PC-9 (cell line): ENCODE measurements at regions not wholly inside any gene's neighbourhood (a gene's known extent, or its start where the extent isn't known, plus 50 kb on each side); places are given as distances from the start of the nearest gene placed in this dataset.

Experiments used
- BruUV-seq: library from RNA; stranded (reverse); fragments of 400-500 nt; replicated peaks from 2 replicates; lab custom pipeline; 2021; lab: Mats Ljungman, UMichigan
- CTCF ChIA-PET: fragments of 300-600 bp; sonication (Branson Sonifier 250); formaldehyde crosslinking; loops from one replicate; lab custom pipeline; 2022; ENCODE audit warnings: antibody characterized with exemption; lab: Charles Lee
- POLR2A ChIA-PET: fragments of 300-600 bp; sonication (Branson Sonifier 250); formaldehyde crosslinking; loops from one replicate; lab custom pipeline; 2022; ENCODE audit warnings: antibody characterized with exemption; ENCODE audit not compliant: unreplicated experiment; lab: Charles Lee
- DNase-seq, 2 experiments: peaks; one replicate each; pipeline versions ENCODE4 v3.0.0 to v3.0.0-alpha.2; 2015 to 2022; ENCODE audit warnings: mixed read lengths in 1 of 2
- H2AFZ ChIP-seq: fragments of 200-600 bp; sonication (generic); 2 replicates; pipeline ENCODE4 v1.8.1; 2017; ENCODE audit warnings: antibody characterized with exemption
- H3F3A ChIP-seq: fragments of 200-600 bp; sonication (generic); 2 replicates; pipeline ENCODE4 v1.8.1; 2017; ENCODE audit warnings: antibody characterized with exemption, mild to moderate bottlenecking, low read depth; ENCODE audit not compliant: insufficient read depth
- H3K27ac ChIP-seq: fragments of 200-600 bp; sonication (generic); 2 replicates; pipeline ENCODE4 v1.6.1; 2016; ENCODE audit warnings: mixed run types
- H3K27me3 ChIP-seq: fragments of 200-600 bp; sonication (generic); 2 replicates; pipeline ENCODE4 v1.6.1; 2016; ENCODE audit warnings: low read depth, mixed run types; ENCODE audit not compliant: insufficient read depth
- H3K36me3 ChIP-seq: fragments of 200-600 bp; sonication (generic); 2 replicates; pipeline ENCODE4 v1.6.1; 2016; ENCODE audit warnings: low read depth, mixed run types
- H3K4me1 ChIP-seq: fragments of 200-600 bp; sonication (generic); replicated peaks from 2 replicates; pipeline ENCODE4 v1.6.1; 2016; ENCODE audit warnings: mixed run types; ENCODE audit not compliant: insufficient read depth
- H3K4me2 ChIP-seq: fragments of 200-600 bp; sonication (generic); 2 replicates; pipeline ENCODE4 v1.6.1; 2017; ENCODE audit warnings: mixed run types
- H3K4me3 ChIP-seq: fragments of 200-600 bp; sonication (generic); 2 replicates; pipeline ENCODE4 v1.6.1; 2016; ENCODE audit warnings: mixed run types
- H3K79me2 ChIP-seq: fragments of 200-600 bp; sonication (generic); 2 replicates; pipeline ENCODE4 v1.6.1; 2017; ENCODE audit warnings: low read depth, mixed run types
- H3K9me2 ChIP-seq: fragments of 200-600 bp; sonication (generic); 2 replicates; pipeline ENCODE4 v1.8.1; 2017; ENCODE audit warnings: mild to moderate bottlenecking; ENCODE audit not compliant: insufficient read depth
- H3K9me3 ChIP-seq: fragments of 200-600 bp; sonication (generic); 2 replicates; pipeline ENCODE4 v1.8.1; 2016; ENCODE audit warnings: low read depth; ENCODE audit not compliant: insufficient read depth
- H4K20me1 ChIP-seq: fragments of 200-600 bp; sonication (generic); 2 replicates; pipeline ENCODE4 v1.8.1; 2017; ENCODE audit not compliant: insufficient read depth
- EZH2 ChIP-seq: fragments of 200-600 bp; sonication (generic); IDR thresholded peaks from 2 replicates; pipeline ENCODE4 v1.8.0; 2017; ENCODE audit warnings: antibody characterized with exemption, low read depth
- intact Hi-C: fragments of 100-400 bp; cut with micrococcal nuclease; formaldehyde crosslinking; loops from one replicate; pipeline ENCODE4 v1.10.0; 2022; ENCODE audit not compliant: unreplicated experiment
- TF ChIP-seq, protein P1 (sequence below): fragments of 200-600 bp; sonication (generic); conservative IDR thresholded peaks from 2 replicates; pipeline ENCODE4 v1.6.1; 2017; ENCODE audit warnings: mixed run types, antibody characterized with exemption, mild to moderate bottlenecking, moderate library complexity

GRCh38 chr3:99499235-99500158 is 138.9 kb upstream of the COL8A1 start:
- no peak overlapping the region for H3K4me2 ChIP-seq
- H3K9me2 ChIP-seq = no peaks in the 10 kb centered on the region
- H3K36me3 ChIP-seq = no peaks in the 10 kb centered on the region
- DNase-seq = peak; percentile 46 to 48
- ChIA-PET POLR2A (interaction anchor here (0.7 kb wide), 1 partner anchor 30 kb away, joined by 3 read pairs; no protein-coding TSS in a partner anchor), CTCF (interaction anchor here (0.6 to 1.0 kb wide), 8 partner anchors 14 to 1332 kb away, joined by 3 to 21 read pairs (median 3); no protein-coding TSS in a partner anchor)
- intact Hi-C loops = loop anchor here (1.0 to 5.0 kb wide), 5 partner anchors 139 to 308 kb away; partner anchors contain the start of gene COL8A1
- TF ChIP-seq, protein P1, sequence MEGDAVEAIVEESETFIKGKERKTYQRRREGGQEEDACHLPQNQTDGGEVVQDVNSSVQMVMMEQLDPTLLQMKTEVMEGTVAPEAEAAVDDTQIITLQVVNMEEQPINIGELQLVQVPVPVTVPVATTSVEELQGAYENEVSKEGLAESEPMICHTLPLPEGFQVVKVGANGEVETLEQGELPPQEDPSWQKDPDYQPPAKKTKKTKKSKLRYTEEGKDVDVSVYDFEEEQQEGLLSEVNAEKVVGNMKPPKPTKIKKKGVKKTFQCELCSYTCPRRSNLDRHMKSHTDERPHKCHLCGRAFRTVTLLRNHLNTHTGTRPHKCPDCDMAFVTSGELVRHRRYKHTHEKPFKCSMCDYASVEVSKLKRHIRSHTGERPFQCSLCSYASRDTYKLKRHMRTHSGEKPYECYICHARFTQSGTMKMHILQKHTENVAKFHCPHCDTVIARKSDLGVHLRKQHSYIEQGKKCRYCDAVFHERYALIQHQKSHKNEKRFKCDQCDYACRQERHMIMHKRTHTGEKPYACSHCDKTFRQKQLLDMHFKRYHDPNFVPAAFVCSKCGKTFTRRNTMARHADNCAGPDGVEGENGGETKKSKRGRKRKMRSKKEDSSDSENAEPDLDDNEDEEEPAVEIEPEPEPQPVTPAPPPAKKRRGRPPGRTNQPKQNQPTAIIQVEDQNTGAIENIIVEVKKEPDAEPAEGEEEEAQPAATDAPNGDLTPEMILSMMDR = peak; percentile 86
- no peak for TF ChIP-seq EZH2
- no peaks in the 10 kb centered on the region for H3K27me3 ChIP-seq
- H3K27ac ChIP-seq = no peak overlapping the region
- no peak overlapping the region for H2AFZ ChIP-seq
- no peaks in the 10 kb centered on the region for H3F3A ChIP-seq
- H3K79me2 ChIP-seq = no peaks in the 10 kb centered on the region
- no peak overlapping the region for H3K4me3 ChIP-seq
- no peaks in the 10 kb centered on the region for H3K9me3 ChIP-seq
- no peaks in the 10 kb centered on the region for H4K20me1 ChIP-seq
- H3K4me1 ChIP-seq = no peaks in the 10 kb centered on the region
- BruUV-seq = no TSS peak

DNA sequence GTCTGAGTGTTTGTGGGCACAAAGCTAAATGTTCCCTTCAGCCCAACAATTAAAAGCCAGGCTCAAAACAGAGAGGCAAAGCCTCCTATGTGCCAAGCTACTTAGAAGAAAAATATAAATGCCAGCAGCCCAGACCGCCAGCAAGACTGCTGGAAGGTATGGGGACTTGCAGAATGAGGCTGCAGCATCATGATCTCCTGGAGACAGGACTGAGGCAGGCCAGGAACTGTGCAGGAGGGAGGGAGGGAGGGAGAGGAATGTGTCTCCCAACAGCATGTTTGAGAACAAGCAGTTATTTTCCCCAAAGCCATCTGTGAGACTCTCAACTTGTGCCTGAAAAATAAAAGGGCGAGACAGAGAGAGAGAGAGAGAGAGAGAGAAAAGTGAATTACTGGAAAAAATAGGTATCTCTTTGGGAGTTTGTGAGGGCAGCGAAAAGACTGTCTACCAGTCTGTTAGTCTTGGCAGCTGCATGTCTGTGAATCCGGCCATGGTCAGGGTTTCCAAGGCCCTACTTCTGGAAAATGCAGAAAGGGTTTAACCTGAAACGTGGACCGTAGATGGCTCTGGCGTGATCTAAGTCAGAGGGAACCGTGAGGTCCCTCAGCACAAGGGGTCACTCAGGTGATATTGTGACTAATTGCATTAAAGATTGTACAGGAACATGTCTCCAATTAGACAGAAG is 139.7 kb upstream of the COL8A1 start:
- POLR2A ChIA-PET = interaction anchor here (0.7 kb wide), 1 partner anchor 29 kb away, joined by 3 read pairs; no protein-coding TSS in a partner anchor
- no peaks in the 10 kb centered on the region for H3K4me1 ChIP-seq
- no peaks in the 10 kb centered on the region for H3F3A ChIP-seq
- H3K36me3 ChIP-seq = no peaks in the 10 kb centered on the region
- no peaks in the 10 kb centered on the region for H3K9me3 ChIP-seq
- no peak overlapping the region for H3K4me2 ChIP-seq
- no peak for DNase-seq
- no TSS peak for BruUV-seq
- H2AFZ ChIP-seq = 0 out of 2 replicates have a peak overlapping the region, but pooled peaks have one; percentile 19
- H3K9me2 ChIP-seq = no peaks in the 10 kb centered on the region
- CTCF ChIA-PET = interaction anchor here (0.6 to 1.0 kb wide), 7 partner anchors 15 to 923 kb away, joined by 3 to 8 read pairs (median 4); no protein-coding TSS in a partner anchor
- no peaks in the 10 kb centered on the region for H3K79me2 ChIP-seq
- intact Hi-C loops = loop anchor here (1.0 to 5.0 kb wide), 5 partner anchors 140 to 309 kb away; partner anchors contain the start of gene COL8A1
- no peak overlapping the region for H3K27ac ChIP-seq
- H3K4me3 ChIP-seq = no peak overlapping the region
- TF ChIP-seq, protein P1 = no peak
- TF ChIP-seq EZH2 = no peak
- H4K20me1 ChIP-seq = no peaks in the 10 kb centered on the region
- no peaks in the 10 kb centered on the region for H3K27me3 ChIP-seq

GRCh38 chr3:99487894-99488293 is 150.5 kb upstream of the COL8A1 start:
- no peak overlapping the region for H3K4me2 ChIP-seq
- no peaks in the 10 kb centered on the region for H3K27me3 ChIP-seq
- H3F3A ChIP-seq = no peaks in the 10 kb centered on the region
- H3K36me3 ChIP-seq = no peaks in the 10 kb centered on the region
- ChIA-PET POLR2A (interaction anchor here (0.7 kb wide), 1 partner anchor 154 kb away, joined by 6 read pairs; no protein-coding TSS in a partner anchor), CTCF (no interaction called here)
- peaks cover 8% of the 10 kb centered on the region; the same call in 1 of the 2 replicates for H3K9me3 ChIP-seq
- no peak overlapping the region for H3K27ac ChIP-seq
- no peak for DNase-seq
- intact Hi-C loops = loop anchor here (1.0 kb wide), 1 partner anchor 300 kb away; no protein-coding TSS in a partner anchor
- no peaks in the 10 kb centered on the region for H3K79me2 ChIP-seq
- no peak overlapping the region for H3K4me3 ChIP-seq
- H4K20me1 ChIP-seq = no peaks in the 10 kb centered on the region; the same call in 1 of the 2 replicates
- no TSS peak for BruUV-seq
- TF ChIP-seq, protein P1 = no peak
- TF ChIP-seq EZH2 = no peak
- H2AFZ ChIP-seq = no peak overlapping the region
- no peaks in the 10 kb centered on the region for H3K4me1 ChIP-seq
- no peaks in the 10 kb centered on the region for H3K9me2 ChIP-seq
